Loucy (cell line): ENCODE measurements at regions not wholly inside any gene's neighbourhood (a gene's known extent, or its start where the extent isn't known, plus 50 kb on each side); places are given as distances from the start of the nearest gene placed in this dataset.

Source experiments
- H2AFZ ChIP-seq: fragments of 200-600 bp; sonication (generic); 2 replicates; pipeline ENCODE4 v1.6.0; 2016; ENCODE audit warnings: antibody characterized with exemption, mild to moderate bottlenecking, low read length, moderate library complexity
- H3F3A ChIP-seq: fragments of 200-600 bp; 2 replicates; pipeline ENCODE4 v1.6.0; 2016; ENCODE audit warnings: antibody characterized with exemption, low read depth, mild to moderate bottlenecking
- H3K27me3 ChIP-seq: fragments of 200-600 bp; sonication (generic); 2 replicates; pipeline ENCODE4 v1.6.1; 2014; ENCODE audit warnings: low read length, mild to moderate bottlenecking; ENCODE audit not compliant: insufficient read depth, poor library complexity, severe bottlenecking
- H3K36me3 ChIP-seq: fragments of 200-600 bp; sonication (generic); 2 replicates; pipeline ENCODE4 v1.6.1; 2016; ENCODE audit warnings: low read length; ENCODE audit not compliant: insufficient read depth
- H3K4me1 ChIP-seq: fragments of 200-600 bp; sonication (generic); 2 replicates; pipeline ENCODE4 v1.5.1; 2014; ENCODE audit warnings: low read length, mild to moderate bottlenecking; ENCODE audit not compliant: insufficient read depth, poor library complexity, severe bottlenecking
- H3K4me2 ChIP-seq: fragments of 200-600 bp; sonication (generic); 2 replicates; pipeline ENCODE4 v1.6.0; 2014; ENCODE audit warnings: antibody characterized with exemption, low read length, low read depth, mild to moderate bottlenecking; ENCODE audit not compliant: poor library complexity, severe bottlenecking
- H3K4me3 ChIP-seq: fragments of 200-600 bp; sonication (generic); 2 replicates; pipeline ENCODE4 v1.5.1; 2014; ENCODE audit warnings: low read length, mild to moderate bottlenecking, mixed read lengths; ENCODE audit not compliant: poor library complexity, severe bottlenecking
- H3K79me2 ChIP-seq: fragments of 200-600 bp; sonication (generic); 2 replicates; pipeline ENCODE4 v1.6.1; 2014; ENCODE audit warnings: low read length; ENCODE audit not compliant: insufficient read depth
- H3K9ac ChIP-seq: fragments of 200-600 bp; sonication (generic); 2 replicates; pipeline ENCODE4 v1.6.0; 2014; ENCODE audit warnings: mild to moderate bottlenecking, low read depth, low read length, moderate library complexity; ENCODE audit not compliant: poor library complexity, severe bottlenecking
- H3K9me2 ChIP-seq: fragments of 200-600 bp; sonication (generic); replicated peaks from 2 replicates; pipeline ENCODE4 v1.6.1; 2016; ENCODE audit warnings: low read depth, low read length, mixed read lengths
- H3K9me3 ChIP-seq: fragments of 200-600 bp; sonication (generic); 2 replicates; pipeline ENCODE4 v1.6.1; 2014; ENCODE audit warnings: mild to moderate bottlenecking, antibody characterized with exemption, low read length, low read depth; ENCODE audit not compliant: insufficient read depth
- H4K20me1 ChIP-seq: fragments of 200-600 bp; sonication (generic); 2 replicates; pipeline ENCODE4 v1.6.0; 2014; ENCODE audit warnings: antibody characterized with exemption, low read length, mild to moderate bottlenecking; ENCODE audit not compliant: insufficient read depth, poor library complexity, severe bottlenecking
- EZH2phosphoT487 ChIP-seq: fragments of 200-600 bp; IDR thresholded peaks from 2 replicates; pipeline ENCODE4 v1.6.1; 2018; ENCODE audit warnings: antibody characterized with exemption, mild to moderate bottlenecking, moderate library complexity, borderline replicate concordance
- TF ChIP-seq, protein P1 (sequence below): fragments of 200-600 bp; sonication (generic); conservative IDR thresholded peaks from 2 replicates; pipeline ENCODE4 v1.5.1; 2014; ENCODE audit warnings: mild to moderate bottlenecking, antibody characterized with exemption, low read length

DNA sequence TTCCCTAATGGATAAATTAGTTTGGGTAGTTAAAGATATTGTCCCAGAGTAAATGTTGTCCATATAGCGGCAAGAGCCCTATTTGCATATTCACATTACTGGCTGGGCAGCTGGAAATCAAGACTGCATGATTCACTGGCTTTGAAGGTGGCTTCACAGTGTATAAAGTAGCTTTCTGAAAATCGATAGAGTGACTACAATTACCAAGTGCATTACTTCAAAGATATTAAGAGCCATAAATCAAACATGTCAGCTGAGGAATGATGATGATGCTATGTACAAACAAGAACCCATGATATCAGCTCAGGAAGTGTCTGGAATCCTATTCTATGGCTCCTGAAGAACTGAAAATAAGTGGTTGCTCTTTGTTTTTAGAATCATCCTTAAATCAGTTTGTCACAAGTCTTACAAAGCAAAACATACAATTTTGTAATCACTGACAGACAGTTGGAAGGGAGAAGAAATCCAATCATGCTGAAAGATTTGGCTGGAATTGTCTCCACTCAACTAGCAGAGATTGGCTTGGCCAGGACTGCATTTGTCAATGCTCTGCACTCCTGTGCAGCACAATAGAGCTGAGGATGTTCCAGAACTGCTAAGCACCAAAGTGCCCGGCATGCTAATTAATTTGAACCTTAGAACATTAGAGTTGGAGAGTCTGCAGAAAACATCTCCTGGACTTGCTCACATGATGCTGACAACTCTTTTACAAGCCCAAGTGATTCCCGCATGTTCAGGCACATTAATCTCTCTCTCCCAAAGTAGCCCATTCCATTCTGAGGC, 77.9 kb upstream of the B3GAT2 start:
- H3K9ac ChIP-seq: no peak overlapping the region
- H3F3A ChIP-seq: no peaks in the 10 kb centered on the region
- no peaks in the 10 kb centered on the region for H3K4me1 ChIP-seq
- no peak overlapping the region for H2AFZ ChIP-seq
- H3K9me2 ChIP-seq: no peaks in the 10 kb centered on the region
- no peaks in the 10 kb centered on the region for H3K79me2 ChIP-seq
- H3K9me3 ChIP-seq: no peaks in the 10 kb centered on the region
- H4K20me1 ChIP-seq: no peaks in the 10 kb centered on the region
- TF ChIP-seq, protein P1, sequence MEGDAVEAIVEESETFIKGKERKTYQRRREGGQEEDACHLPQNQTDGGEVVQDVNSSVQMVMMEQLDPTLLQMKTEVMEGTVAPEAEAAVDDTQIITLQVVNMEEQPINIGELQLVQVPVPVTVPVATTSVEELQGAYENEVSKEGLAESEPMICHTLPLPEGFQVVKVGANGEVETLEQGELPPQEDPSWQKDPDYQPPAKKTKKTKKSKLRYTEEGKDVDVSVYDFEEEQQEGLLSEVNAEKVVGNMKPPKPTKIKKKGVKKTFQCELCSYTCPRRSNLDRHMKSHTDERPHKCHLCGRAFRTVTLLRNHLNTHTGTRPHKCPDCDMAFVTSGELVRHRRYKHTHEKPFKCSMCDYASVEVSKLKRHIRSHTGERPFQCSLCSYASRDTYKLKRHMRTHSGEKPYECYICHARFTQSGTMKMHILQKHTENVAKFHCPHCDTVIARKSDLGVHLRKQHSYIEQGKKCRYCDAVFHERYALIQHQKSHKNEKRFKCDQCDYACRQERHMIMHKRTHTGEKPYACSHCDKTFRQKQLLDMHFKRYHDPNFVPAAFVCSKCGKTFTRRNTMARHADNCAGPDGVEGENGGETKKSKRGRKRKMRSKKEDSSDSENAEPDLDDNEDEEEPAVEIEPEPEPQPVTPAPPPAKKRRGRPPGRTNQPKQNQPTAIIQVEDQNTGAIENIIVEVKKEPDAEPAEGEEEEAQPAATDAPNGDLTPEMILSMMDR: no peak
- TF ChIP-seq EZH2phosphoT487: no peak
- no peak overlapping the region for H3K4me3 ChIP-seq
- no peaks in the 10 kb centered on the region for H3K27me3 ChIP-seq
- no peak overlapping the region for H3K4me2 ChIP-seq
- no peaks in the 10 kb centered on the region for H3K36me3 ChIP-seq

DNA sequence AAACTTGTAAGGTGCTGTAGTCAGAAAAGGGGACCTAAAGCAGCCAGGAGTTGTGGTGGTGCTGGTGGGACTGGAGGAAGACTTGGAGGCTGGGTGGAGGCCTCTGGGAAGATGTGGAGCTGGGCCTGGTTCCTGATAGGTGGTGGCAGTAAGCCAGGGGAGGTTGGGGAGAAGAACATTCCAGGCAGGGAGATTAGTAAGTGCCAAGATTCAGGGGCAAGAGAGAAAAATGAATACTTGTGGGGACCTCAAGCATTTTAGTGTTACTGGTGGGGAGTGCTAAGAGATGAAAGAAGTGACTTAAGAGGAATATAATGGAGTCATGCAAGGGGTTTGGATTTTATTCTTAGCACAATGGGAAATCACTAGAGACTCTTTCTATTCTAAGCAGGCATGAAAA, 79.0 kb upstream of the B3GAT2 start:
- Histone ChIP-seq H3F3A (no peaks in the 10 kb centered on the region), H3K27me3 (no peaks in the 10 kb centered on the region)
- no peak for TF ChIP-seq EZH2phosphoT487
- TF ChIP-seq, protein P1: no peak

GRCh38 chr6:71038711-71039344, 82.0 kb upstream of the B3GAT2 start:
- Histone ChIP-seq H3K4me1 (no peaks in the 10 kb centered on the region), H3K9ac (no peak overlapping the region), H3K4me3 (no peak overlapping the region), H3K27me3 (no peaks in the 10 kb centered on the region), H3K36me3 (no peaks in the 10 kb centered on the region), H3F3A (no peaks in the 10 kb centered on the region), H2AFZ (no peak overlapping the region), H3K79me2 (no peaks in the 10 kb centered on the region), H3K4me2 (no peak overlapping the region), H4K20me1 (no peaks in the 10 kb centered on the region), H3K9me3 (no peaks in the 10 kb centered on the region), H3K9me2 (no peaks in the 10 kb centered on the region)
- TF ChIP-seq, protein P1: no peak
- no peak for TF ChIP-seq EZH2phosphoT487

More for the DNA sequence above, 79.0 kb upstream of the B3GAT2 start:
- no peaks in the 10 kb centered on the region for H3K79me2 ChIP-seq
- no peaks in the 10 kb centered on the region for H3K4me1 ChIP-seq
- H3K9ac ChIP-seq: no peak overlapping the region
- no peaks in the 10 kb centered on the region for H3K9me2 ChIP-seq
- no peaks in the 10 kb centered on the region for H3K36me3 ChIP-seq
- H3K4me2 ChIP-seq: no peak overlapping the region
- H3K4me3 ChIP-seq: no peak overlapping the region
- no peak overlapping the region for H2AFZ ChIP-seq
- H3K9me3 ChIP-seq: no peaks in the 10 kb centered on the region
- no peaks in the 10 kb centered on the region for H4K20me1 ChIP-seq
